ENCODE measurements at regions not wholly inside any gene's neighbourhood (a gene's known extent, or its start where the extent isn't known, plus 50 kb on each side); places are given as distances from the start of the nearest gene placed in this dataset.

DNA sequence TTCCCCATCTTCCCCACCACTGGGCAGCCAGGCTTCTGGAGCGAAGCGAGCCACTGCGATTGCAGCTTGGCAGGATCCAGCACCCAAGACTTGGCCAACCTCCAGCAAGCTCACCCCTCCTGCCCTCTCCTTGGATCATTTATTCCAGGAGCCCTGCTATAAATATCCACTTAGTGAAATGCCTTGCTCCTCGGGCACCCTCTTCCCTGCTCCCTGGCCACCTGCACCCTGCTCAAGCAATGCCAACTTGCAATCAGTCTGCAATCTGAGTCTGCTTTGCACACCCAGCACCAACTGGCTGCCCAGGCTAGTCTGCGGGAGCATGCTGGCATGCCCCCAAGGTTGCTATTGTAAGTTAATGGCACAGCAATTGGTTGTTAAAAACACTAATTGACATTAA lies 666.0 kb downstream of the MED13L start:
- TF ChIP-seq, protein P1, sequence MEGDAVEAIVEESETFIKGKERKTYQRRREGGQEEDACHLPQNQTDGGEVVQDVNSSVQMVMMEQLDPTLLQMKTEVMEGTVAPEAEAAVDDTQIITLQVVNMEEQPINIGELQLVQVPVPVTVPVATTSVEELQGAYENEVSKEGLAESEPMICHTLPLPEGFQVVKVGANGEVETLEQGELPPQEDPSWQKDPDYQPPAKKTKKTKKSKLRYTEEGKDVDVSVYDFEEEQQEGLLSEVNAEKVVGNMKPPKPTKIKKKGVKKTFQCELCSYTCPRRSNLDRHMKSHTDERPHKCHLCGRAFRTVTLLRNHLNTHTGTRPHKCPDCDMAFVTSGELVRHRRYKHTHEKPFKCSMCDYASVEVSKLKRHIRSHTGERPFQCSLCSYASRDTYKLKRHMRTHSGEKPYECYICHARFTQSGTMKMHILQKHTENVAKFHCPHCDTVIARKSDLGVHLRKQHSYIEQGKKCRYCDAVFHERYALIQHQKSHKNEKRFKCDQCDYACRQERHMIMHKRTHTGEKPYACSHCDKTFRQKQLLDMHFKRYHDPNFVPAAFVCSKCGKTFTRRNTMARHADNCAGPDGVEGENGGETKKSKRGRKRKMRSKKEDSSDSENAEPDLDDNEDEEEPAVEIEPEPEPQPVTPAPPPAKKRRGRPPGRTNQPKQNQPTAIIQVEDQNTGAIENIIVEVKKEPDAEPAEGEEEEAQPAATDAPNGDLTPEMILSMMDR (IDR thresholded peaks at IDR 0.05), result no peak
- H3K27ac ChIP-seq, result no peak overlapping the region
- H3K4me3 ChIP-seq, result no peak overlapping the region
- no peak for DNase-seq (ENCODE audit: low spot score)

- TF ChIP-seq, protein P1 (IDR thresholded peaks at IDR 0.05), result no peak
- Histone ChIP-seq H3K4me3 (no peak overlapping the region), H3K27ac (no peak overlapping the region)
- no peak for DNase-seq (ENCODE audit: low spot score)
Observed at GRCh38 chr12:115609347-115609746, 668.1 kb downstream of the MED13L start.

- DNase-seq (ENCODE audit: low spot score), result no peak
- TF ChIP-seq, protein P1 (IDR thresholded peaks at IDR 0.05), result no peak
- H3K27ac ChIP-seq, result no peak overlapping the region
- no peak overlapping the region for H3K4me3 ChIP-seq
Observed at GRCh38 chr12:115606040-115606439, 671.5 kb downstream of the MED13L start.

DNA sequence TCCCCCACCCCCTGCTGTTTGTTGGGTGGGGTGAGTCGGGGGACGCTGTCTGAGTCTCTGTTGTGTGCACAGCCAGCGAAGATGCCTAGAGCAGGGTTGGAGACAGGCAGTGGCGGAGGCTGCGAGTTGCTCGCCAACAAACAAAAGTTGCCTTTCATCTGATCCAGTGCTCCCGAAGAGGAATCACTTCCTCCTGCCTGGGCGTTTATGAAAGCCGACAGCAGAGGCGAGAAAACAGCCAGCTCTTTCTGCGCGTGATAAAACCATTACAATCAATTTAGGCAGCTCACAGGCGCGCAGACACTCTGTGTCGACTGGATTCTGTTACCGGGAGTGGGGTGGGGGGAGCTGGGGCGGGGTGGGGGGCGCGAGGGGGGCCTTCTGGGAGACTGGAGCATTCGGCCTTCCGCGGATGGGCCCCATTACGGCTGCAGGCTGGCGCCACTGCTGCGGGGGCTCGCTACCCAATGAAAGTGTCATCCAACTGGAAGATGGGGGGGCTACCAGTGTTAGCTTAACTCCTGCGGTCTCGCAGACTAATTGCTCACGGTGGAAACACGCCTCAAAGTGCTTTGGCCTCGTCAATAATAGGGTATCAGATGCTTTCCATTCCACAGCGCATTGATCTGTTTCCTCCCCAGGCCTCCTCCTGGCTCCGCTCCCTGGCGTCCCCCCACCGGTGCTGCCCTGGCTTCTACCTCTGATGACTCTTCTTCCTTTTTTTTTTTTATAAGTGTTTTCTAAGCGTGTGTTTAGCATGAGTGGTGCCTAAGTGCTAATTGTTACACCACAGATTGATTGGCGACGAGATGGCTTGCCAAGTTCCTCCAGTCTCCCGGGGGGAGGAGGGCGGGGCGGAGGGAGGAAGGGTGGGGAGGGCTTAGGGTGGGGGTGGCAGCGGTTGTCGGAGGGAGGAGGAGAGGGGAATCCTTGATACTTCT lies 678.4 kb downstream of the MED13L start:
- Histone ChIP-seq H3K4me3 (peak overlapping the region; percentile 61), H3K27ac (no peak overlapping the region)
- no peak for DNase-seq (ENCODE audit: low spot score)
- TF ChIP-seq, protein P1 (IDR thresholded peaks at IDR 0.05), result no peak

DNA sequence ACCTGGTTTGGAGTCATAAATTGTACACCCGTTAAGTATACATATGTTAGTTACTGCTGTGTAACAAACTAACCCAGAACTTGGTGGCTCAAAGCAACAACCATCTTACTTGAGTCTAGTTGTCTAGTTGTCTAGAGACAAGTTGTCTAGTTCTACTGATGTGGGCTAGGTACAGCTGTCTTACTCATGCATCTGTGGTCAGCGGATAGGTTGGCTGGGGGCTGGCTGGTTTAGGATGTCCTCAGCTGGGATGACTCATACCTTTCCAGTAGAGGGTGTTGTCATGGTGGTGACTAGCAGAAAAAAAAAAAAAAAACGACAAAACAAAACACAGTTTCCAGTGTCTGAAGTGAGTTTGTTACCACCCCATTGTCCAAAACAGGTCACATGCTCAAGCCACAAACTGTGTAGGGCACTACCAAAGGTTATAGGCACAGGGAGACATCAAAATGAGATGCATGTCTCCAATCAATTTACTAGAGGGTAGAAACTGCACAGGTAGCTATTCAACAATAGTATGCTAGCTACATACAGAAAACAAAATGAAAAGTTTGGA lies 680.3 kb downstream of the MED13L start:
- H3K27ac ChIP-seq, result no peak overlapping the region
- TF ChIP-seq, protein P1 (IDR thresholded peaks at IDR 0.05), result no peak
- no peak for DNase-seq (ENCODE audit: low spot score)

GRCh38 chr12:115588131-115588530 lies 689.4 kb downstream of the MED13L start:
- Histone ChIP-seq H3K27ac (no peak overlapping the region), H3K4me3 (no peak overlapping the region)
- TF ChIP-seq, protein P1 (IDR thresholded peaks at IDR 0.05), result no peak
- DNase-seq (ENCODE audit: low spot score), result no peak

More for the DNA sequence above, 680.3 kb downstream of the MED13L start:
- no peak overlapping the region for H3K4me3 ChIP-seq

All from coronary artery (tissue), 2 donors.